Ovary (tissue), 7 donors: ENCODE measurements at regions not wholly inside any gene's neighbourhood (a gene's known extent, or its start where the extent isn't known, plus 50 kb on each side); places are given as distances from the start of the nearest gene placed in this dataset.
"Not testable (repeated sequence)": the region's sequence is repeated elsewhere in the genome, so short reads cannot be mapped to it uniquely, and the experiment has no call there.

Experiments
- DNase-seq, 5 donors: peaks; one replicate each; pipeline ENCODE4 v3.0.0-alpha.2; 2019 to 2020
- H3K27ac ChIP-seq, 2 donors: fragments of 200-600 bp; one replicate each; pipeline versions ENCODE4 v1.5.1 to v1.8.0; 2019 to 2022
- H3K27me3 ChIP-seq: fragments of 200-600 bp; one replicate; pipeline ENCODE4 v1.8.0; 2022
- H3K36me3 ChIP-seq: fragments of 200-600 bp; sonication (generic); one replicate; pipeline ENCODE4 v1.5.1; 2019
- H3K4me1 ChIP-seq: one replicate; pipeline ENCODE4 v1.8.1; 2013; ENCODE audit warnings: mild to moderate bottlenecking, moderate library complexity; ENCODE audit not compliant: insufficient read depth
- H3K4me3 ChIP-seq: fragments of 200-600 bp; sonication (generic); one replicate; pipeline ENCODE4 v1.5.1; 2017
- H3K9me3 ChIP-seq, 2 donors: fragments of 200-600 bp in 1 of 2; sonication (generic) in 1 of 2; one replicate each; pipeline versions ENCODE4 v1.5.1 to v1.8.1; 2013 to 2019; ENCODE audit warnings: mild to moderate bottlenecking in 1 of 2, moderate library complexity in 1 of 2
- EP300 ChIP-seq: sonication (generic); formaldehyde crosslinking; IDR thresholded peaks from one replicate; pipeline ENCODE4 v1.6.1; 2017; ENCODE audit warnings: antibody characterized with exemption
- POLR2A ChIP-seq: fragments of 450-650 bp; IDR thresholded peaks from one replicate; pipeline ENCODE4 v1.6.1; 2017; ENCODE audit warnings: antibody characterized with exemption, mild to moderate bottlenecking, moderate library complexity
- WGBS, 3 donors: extraction: QIAGEN DNeasy Blood & Tissue Kit in 1 of 3; methylation state at CpG; one replicate each; pipeline versions ENCODE4 v1.1.5 to v1.1.7; 2013 to 2017; 5-methylcytosine and 5-hydroxymethylcytosine counted together
- intact Hi-C, 4 donors: fragments of 100-400 bp; cut with DNase I; formaldehyde crosslinking; loops; one replicate each; pipeline versions ENCODE4 v1.11.0 to v1.15.1; 2022 to 2023
- TF ChIP-seq, protein P1 (sequence below), 3 donors: fragments of 450-650 bp in 2 of 3; fragments of 200-600 bp in 1 of 3; IDR thresholded peaks; one replicate each; pipeline versions ENCODE4 v1.5.1 to v1.8.0; 2016 to 2022; ENCODE audit warnings: antibody characterized with exemption in 3 of 3, mild to moderate bottlenecking in 1 of 3
- donor health status: DM: no; HTN: no; CAD: no; lungs with moderate emphysema.
- donor health status: DM: no; HTN: no; CAD: no.
- donor health status: Bipolar disorder and iron deficiency.
- donor health status: DM: no; HTN: no; CAD: no.
- donor health status: DM: yes; HTN: yes; CAD: no.

GRCh38 chr5:108451269-108451668 lies 69.4 kb upstream of the FBXL17 start:
- intact Hi-C loops = no loop called here
- Histone ChIP-seq H3K36me3 (no peaks in the 10 kb centered on the region), H3K4me1 (no peaks in the 10 kb centered on the region), H3K4me3 (no peak overlapping the region), H3K27me3 (no peaks in the 10 kb centered on the region), H3K9me3 (peaks cover 0 to 4% of the 10 kb centered on the region in 2 donors), H3K27ac (no peak overlapping the region)
- no peak for DNase-seq
- TF ChIP-seq EP300 (no peak), POLR2A (no peak)
- TF ChIP-seq, protein P1, sequence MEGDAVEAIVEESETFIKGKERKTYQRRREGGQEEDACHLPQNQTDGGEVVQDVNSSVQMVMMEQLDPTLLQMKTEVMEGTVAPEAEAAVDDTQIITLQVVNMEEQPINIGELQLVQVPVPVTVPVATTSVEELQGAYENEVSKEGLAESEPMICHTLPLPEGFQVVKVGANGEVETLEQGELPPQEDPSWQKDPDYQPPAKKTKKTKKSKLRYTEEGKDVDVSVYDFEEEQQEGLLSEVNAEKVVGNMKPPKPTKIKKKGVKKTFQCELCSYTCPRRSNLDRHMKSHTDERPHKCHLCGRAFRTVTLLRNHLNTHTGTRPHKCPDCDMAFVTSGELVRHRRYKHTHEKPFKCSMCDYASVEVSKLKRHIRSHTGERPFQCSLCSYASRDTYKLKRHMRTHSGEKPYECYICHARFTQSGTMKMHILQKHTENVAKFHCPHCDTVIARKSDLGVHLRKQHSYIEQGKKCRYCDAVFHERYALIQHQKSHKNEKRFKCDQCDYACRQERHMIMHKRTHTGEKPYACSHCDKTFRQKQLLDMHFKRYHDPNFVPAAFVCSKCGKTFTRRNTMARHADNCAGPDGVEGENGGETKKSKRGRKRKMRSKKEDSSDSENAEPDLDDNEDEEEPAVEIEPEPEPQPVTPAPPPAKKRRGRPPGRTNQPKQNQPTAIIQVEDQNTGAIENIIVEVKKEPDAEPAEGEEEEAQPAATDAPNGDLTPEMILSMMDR (IDR thresholded peaks at IDR 0.05) = no peak

GRCh38 chr5:108444130-108444529 lies 62.2 kb upstream of the FBXL17 start:
- H3K27me3 ChIP-seq, H3K9me3 ChIP-seq, H3K4me3 ChIP-seq, H3K4me1 ChIP-seq, intact Hi-C loops, H3K36me3 ChIP-seq, H3K27ac ChIP-seq, DNase-seq: not testable (repeated sequence)
- WGBS, 3 donors = 93 to 95% (median 94%) methylated on average over 3 of the region's 3 CpGs

DNA sequence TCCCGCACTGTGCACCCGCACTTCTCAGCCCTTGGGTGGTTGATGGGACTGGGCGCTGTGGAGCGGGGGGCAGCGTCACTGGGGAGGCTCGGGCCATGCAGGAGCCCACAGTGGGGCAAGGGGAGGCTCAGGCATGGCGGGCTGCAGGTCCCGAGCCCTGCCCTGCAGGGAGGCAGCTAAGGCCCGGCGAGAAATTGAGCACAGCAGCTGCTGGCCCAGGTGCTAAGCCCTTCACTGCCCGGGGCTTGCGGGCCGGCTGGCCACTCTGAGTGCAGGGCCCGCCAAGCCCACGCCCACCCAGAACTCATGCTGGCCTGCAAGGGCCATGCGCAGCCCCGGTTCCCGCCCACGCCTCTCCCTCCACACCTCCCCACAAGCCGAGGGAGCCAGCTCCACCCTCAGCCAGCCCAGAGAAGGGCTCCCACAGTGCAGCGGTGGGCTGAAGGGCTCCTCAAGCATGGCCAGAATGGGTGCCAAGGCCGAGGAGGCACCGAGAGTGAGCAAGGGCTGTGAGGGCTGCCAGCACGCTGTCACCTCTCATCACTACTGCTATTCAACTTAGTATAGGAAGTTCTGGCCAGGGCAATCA lies 60.3 kb upstream of the FBXL17 start:
- H3K27ac ChIP-seq, H3K9me3 ChIP-seq, H3K4me3 ChIP-seq, H3K27me3 ChIP-seq, intact Hi-C loops, H3K36me3 ChIP-seq, H3K4me1 ChIP-seq, DNase-seq: not testable (repeated sequence)
- 89 to 92% (median 90%) methylated on average over 24 of the region's 24 CpGs for WGBS, 3 donors

- no peaks in the 10 kb centered on the region for H3K9me3 ChIP-seq
- no peaks in the 10 kb centered on the region for H3K4me1 ChIP-seq
- H3K27me3 ChIP-seq = no peaks in the 10 kb centered on the region
- intact Hi-C loops = no loop called here
- no peak for DNase-seq
- no peak overlapping the region for H3K27ac ChIP-seq
- TF ChIP-seq POLR2A (no peak), EP300 (no peak)
- TF ChIP-seq, protein P1 (IDR thresholded peaks at IDR 0.05) = no peak
- H3K36me3 ChIP-seq = no peaks in the 10 kb centered on the region
- H3K4me3 ChIP-seq = no peak overlapping the region
- WGBS, 3 donors = 50 to 72% (median 53%) methylated on average over 1 of the region's 1 CpG
These were observed 55.5 kb upstream of the FBXL17 start for GRCh38 chr5:108437425-108437824.

DNA sequence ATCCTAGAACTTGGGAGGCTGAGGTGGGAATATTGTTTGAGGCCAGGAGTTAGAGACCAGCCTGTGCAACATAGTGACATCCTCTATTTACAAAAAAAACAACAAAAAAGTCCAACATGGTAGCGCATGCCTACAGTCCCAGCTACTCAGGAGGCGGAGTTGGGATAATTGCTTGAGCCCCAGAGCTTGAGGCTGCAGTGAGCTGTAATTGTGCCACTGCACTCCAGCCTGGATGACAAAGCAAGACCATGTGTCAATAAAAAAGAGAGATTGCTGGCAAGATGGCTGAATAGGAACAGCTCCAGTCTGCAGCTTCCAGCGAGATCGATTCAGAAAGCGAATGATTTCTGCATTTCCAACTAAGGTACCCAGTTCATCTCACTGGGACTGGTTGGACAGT lies 54.8 kb upstream of the FBXL17 start:
- WGBS, 3 donors = 83 to 96% (median 85%) methylated on average over 5 of the region's 5 CpGs
- H3K36me3 ChIP-seq = no peaks in the 10 kb centered on the region
- intact Hi-C loops = no loop called here
- H3K4me1 ChIP-seq = no peaks in the 10 kb centered on the region
- H3K9me3 ChIP-seq = no peaks in the 10 kb centered on the region
- H3K4me3 ChIP-seq = no peak overlapping the region
- no peak for DNase-seq
- no peaks in the 10 kb centered on the region for H3K27me3 ChIP-seq
- no peak for TF ChIP-seq EP300
- TF ChIP-seq, protein P1 (IDR thresholded peaks at IDR 0.05) = no peak
- no peak for TF ChIP-seq POLR2A
- H3K27ac ChIP-seq = no peak overlapping the region
